ENCODE measurements at regions not wholly inside any gene's neighbourhood (a gene's known extent, or its start where the extent isn't known, plus 50 kb on each side); places are given as distances from the start of the nearest gene placed in this dataset.

DNA sequence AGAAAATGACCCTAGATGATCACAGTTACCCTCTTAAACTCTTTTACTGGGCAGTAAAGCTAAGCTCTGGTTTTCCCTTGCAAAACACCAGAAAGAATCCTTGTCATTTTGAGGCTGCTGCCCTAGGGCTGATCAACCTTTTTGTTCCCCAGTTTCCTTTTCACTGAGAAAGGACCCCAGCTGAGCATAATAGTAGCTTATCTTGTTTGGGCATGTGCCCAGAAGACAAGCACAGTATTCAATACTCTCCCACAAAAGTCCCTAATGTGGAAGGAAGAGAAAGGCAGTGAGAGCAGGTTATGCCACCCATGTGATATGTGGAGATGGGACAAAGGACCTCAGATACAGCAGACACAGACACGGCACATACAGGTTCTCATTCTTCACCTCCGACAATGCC, 332.6 kb upstream of the TMPO start:
- no peak for DNase-seq (ENCODE audit: low spot score)
- no peak overlapping the region for H3K27ac Mint-ChIP-seq (ENCODE audit: unreplicated experiment)
- H3K36me3 Mint-ChIP-seq (ENCODE audit: low read depth): no peaks in the 10 kb centered on the region
- H3K9me3 Mint-ChIP-seq (ENCODE audit: low read depth): no peaks in the 10 kb centered on the region
- H3K27me3 Mint-ChIP-seq (ENCODE audit: low read depth): peaks cover 8% of the 10 kb centered on the region
- H3K4me1 Mint-ChIP-seq (ENCODE audit: low read depth): no peaks in the 10 kb centered on the region
- TF ChIP-seq, protein P1, sequence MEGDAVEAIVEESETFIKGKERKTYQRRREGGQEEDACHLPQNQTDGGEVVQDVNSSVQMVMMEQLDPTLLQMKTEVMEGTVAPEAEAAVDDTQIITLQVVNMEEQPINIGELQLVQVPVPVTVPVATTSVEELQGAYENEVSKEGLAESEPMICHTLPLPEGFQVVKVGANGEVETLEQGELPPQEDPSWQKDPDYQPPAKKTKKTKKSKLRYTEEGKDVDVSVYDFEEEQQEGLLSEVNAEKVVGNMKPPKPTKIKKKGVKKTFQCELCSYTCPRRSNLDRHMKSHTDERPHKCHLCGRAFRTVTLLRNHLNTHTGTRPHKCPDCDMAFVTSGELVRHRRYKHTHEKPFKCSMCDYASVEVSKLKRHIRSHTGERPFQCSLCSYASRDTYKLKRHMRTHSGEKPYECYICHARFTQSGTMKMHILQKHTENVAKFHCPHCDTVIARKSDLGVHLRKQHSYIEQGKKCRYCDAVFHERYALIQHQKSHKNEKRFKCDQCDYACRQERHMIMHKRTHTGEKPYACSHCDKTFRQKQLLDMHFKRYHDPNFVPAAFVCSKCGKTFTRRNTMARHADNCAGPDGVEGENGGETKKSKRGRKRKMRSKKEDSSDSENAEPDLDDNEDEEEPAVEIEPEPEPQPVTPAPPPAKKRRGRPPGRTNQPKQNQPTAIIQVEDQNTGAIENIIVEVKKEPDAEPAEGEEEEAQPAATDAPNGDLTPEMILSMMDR (IDR thresholded peaks at IDR 0.05): no peak
- no peak overlapping the region for H3K4me3 Mint-ChIP-seq (ENCODE audit: unreplicated experiment)

DNA sequence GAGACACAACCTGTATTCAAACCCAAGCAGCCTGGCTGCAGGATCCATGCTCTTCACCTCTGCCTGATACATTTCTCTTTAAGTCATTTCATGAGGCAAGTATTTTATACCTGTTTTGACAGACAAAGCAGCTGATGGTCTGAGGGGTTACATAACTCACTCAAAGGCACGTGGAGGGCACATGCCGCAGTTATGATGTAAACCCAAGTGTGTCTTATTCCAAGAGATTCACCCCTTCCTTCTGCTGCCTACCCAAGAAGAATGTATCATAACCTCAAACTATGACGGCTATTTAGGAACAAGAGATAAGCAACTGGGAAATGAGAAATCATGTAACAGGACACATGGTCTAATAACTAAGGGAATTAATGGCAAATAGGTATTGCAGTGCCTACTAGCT, 329.8 kb upstream of the TMPO start:
- H3K9me3 Mint-ChIP-seq (ENCODE audit: low read depth): no peaks in the 10 kb centered on the region
- no peak for DNase-seq (ENCODE audit: low spot score)
- H3K4me3 Mint-ChIP-seq (ENCODE audit: unreplicated experiment): no peak overlapping the region
- TF ChIP-seq, protein P1 (IDR thresholded peaks at IDR 0.05): no peak
- H3K36me3 Mint-ChIP-seq (ENCODE audit: low read depth): no peaks in the 10 kb centered on the region
- H3K27ac Mint-ChIP-seq (ENCODE audit: unreplicated experiment): no peak overlapping the region
- H3K27me3 Mint-ChIP-seq (ENCODE audit: low read depth): peaks cover 2% of the 10 kb centered on the region
- no peaks in the 10 kb centered on the region for H3K4me1 Mint-ChIP-seq (ENCODE audit: low read depth)

DNA sequence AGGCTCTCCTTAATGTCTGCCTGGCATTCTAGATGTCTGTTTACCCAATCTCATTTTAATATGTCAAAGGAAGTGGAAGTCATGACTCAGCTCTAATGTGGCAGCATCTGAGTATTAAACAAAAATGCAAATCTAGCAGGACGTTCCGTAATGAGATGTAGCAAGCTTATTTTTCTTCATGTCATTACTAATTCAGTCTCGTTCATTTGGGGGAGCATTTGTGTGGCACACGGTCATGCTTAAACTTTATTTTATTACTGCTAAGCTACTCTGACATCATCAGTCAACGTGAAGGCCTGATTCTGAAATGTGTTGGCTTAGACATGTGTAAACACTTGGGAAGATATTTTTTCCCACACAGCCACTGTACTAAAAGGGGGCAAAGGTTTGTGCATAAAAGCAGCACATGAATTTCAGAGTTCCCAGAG, 326.7 kb upstream of the TMPO start:
- DNase-seq (ENCODE audit: low spot score): no peak
- Mint-ChIP-seq H3K27ac (ENCODE audit: unreplicated experiment) (no peak overlapping the region), H3K36me3 (ENCODE audit: low read depth) (no peaks in the 10 kb centered on the region)

DNA sequence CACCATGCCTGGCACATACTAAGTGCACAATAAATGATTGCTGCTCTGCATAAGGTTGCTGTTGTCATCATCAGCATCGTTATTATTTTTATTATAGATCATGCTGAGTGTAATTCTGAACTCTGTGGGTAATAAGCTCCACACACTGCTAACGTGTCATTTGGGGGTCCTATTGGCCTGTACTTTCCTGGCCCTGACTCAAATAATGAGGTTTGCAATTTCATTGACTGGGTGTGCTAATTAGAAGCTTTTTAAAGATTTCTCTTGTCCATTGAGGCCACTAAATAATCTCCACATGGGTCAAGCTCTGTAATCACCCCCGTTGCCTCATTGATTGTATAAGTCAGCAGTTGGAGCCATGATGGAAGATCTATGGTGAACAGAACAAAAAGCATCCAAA, 320.8 kb upstream of the TMPO start:
- no peak for DNase-seq (ENCODE audit: low spot score)
- Mint-ChIP-seq H3K27ac (ENCODE audit: unreplicated experiment) (no peak overlapping the region), H3K36me3 (ENCODE audit: low read depth) (no peaks in the 10 kb centered on the region), H3K4me1 (ENCODE audit: low read depth) (no peaks in the 10 kb centered on the region), H3K9me3 (ENCODE audit: low read depth) (no peaks in the 10 kb centered on the region), H3K4me3 (ENCODE audit: unreplicated experiment) (no peak overlapping the region), H3K27me3 (ENCODE audit: low read depth) (no peaks in the 10 kb centered on the region)
- TF ChIP-seq, protein P1 (IDR thresholded peaks at IDR 0.05): no peak

More for the DNA sequence above, 326.7 kb upstream of the TMPO start:
- Mint-ChIP-seq H3K27me3 (ENCODE audit: low read depth) (peaks cover 2% of the 10 kb centered on the region), H3K9me3 (ENCODE audit: low read depth) (no peaks in the 10 kb centered on the region), H3K4me3 (ENCODE audit: unreplicated experiment) (no peak overlapping the region), H3K4me1 (ENCODE audit: low read depth) (no peaks in the 10 kb centered on the region)
- TF ChIP-seq, protein P1 (IDR thresholded peaks at IDR 0.05): no peak

DNA sequence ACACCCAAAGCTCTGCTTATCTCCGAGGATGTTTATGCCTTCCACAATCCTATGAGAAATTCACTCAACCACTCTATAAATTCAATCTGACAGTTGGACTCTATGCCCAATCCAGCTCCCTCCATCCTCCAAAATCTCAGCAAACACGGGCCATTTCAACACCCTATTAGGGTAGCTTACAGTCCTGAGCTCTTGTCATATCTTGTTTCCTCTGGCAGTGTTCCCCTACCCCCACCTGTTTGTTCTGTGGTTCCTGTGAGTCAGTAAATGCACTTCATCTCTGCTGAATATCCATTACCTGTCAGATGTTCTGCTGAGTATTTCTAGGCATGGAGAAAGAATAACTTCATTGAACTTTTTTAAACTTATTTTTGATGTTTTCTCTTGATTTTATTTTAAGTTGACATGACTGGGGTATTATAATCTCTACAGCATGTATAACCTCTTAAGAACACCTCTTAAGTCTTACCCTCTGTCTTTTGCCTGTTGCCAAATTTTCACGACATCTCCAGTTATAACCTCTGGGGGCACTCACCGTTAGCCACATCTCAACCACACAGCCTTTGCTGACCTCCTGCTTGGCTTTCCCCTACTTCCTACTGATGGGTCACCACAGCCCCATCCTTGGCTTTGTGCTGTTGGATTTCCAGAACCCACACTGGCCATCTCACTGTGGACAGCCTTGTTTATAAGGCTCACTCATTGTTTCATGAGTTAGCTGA, 317.0 kb upstream of the TMPO start:
- Mint-ChIP-seq H3K27ac (ENCODE audit: unreplicated experiment) (no peak overlapping the region), H3K4me1 (ENCODE audit: low read depth) (no peaks in the 10 kb centered on the region), H3K9me3 (ENCODE audit: low read depth) (peaks cover 4% of the 10 kb centered on the region), H3K36me3 (ENCODE audit: low read depth) (peaks cover under 1% of the 10 kb centered on the region), H3K27me3 (ENCODE audit: low read depth) (peaks cover 5% of the 10 kb centered on the region), H3K4me3 (ENCODE audit: unreplicated experiment) (no peak overlapping the region)
- TF ChIP-seq, protein P1 (IDR thresholded peaks at IDR 0.05): no peak
- DNase-seq (ENCODE audit: low spot score): no peak
